Neural progenitor cell (in vitro differentiated cells): ENCODE measurements at regions not wholly inside any gene's neighbourhood (a gene's known extent, or its start where the extent isn't known, plus 50 kb on each side); places are given as distances from the start of the nearest gene placed in this dataset.

Experiments
- CTCF ChIP-seq: fragments of 200-600 bp; sonication (generic); IDR thresholded peaks from 2 replicates; pipeline ENCODE4 v1.5.1; 2017; ENCODE audit warnings: antibody characterized with exemption, mild to moderate bottlenecking
- EZH2phosphoT487 ChIP-seq: fragments of 200-600 bp; sonication (generic); IDR thresholded peaks from 2 replicates; pipeline ENCODE4 v1.6.1; 2017; ENCODE audit warnings: antibody characterized with exemption

GRCh38 chr18:77967071-77967470, 717.4 kb downstream of the GALR1 start:
- TF ChIP-seq CTCF (no peak), EZH2phosphoT487 (no peak)
